HG03175 (cell line): ENCODE measurements at regions not wholly inside any gene's neighbourhood (a gene's known extent, or its start where the extent isn't known, plus 50 kb on each side); places are given as distances from the start of the nearest gene placed in this dataset.

ENCODE experiments used
- ATAC-seq: cut with Tn5 transposase; IDR thresholded peaks from one replicate; pipeline ENCODE4 v1.9.1; 2021; ENCODE audit warnings: mild to moderate bottlenecking, moderate library complexity; ENCODE audit not compliant: unreplicated experiment

GRCh38 chr4:11628093-11628725, 199.5 kb upstream of the HS3ST1 start:
- no peak for ATAC-seq

- no peak for ATAC-seq
Observed at GRCh38 chr4:11626066-11626465, 197.4 kb upstream of the HS3ST1 start.

GRCh38 chr4:11625211-11625610, 196.5 kb upstream of the HS3ST1 start:
- ATAC-seq: no peak

GRCh38 chr4:11624370-11624769, 195.7 kb upstream of the HS3ST1 start:
- no peak for ATAC-seq

- ATAC-seq: no peak
Observed at GRCh38 chr4:11623726-11624037, 195.0 kb upstream of the HS3ST1 start.

- no peak for ATAC-seq
Observed at GRCh38 chr4:11622961-11623725, 194.4 kb upstream of the HS3ST1 start.

GRCh38 chr4:11620861-11621260, 192.2 kb upstream of the HS3ST1 start:
- ATAC-seq: no peak

GRCh38 chr4:11618666-11619282, 190.1 kb upstream of the HS3ST1 start:
- ATAC-seq: no peak

- ATAC-seq: no peak
Observed at GRCh38 chr4:11616856-11617255, 188.2 kb upstream of the HS3ST1 start.

- no peak for ATAC-seq
Observed at GRCh38 chr4:11615601-11616000, 186.9 kb upstream of the HS3ST1 start.

GRCh38 chr4:11614426-11614825, 185.7 kb upstream of the HS3ST1 start:
- ATAC-seq: no peak

GRCh38 chr4:11611868-11612267, 183.2 kb upstream of the HS3ST1 start:
- ATAC-seq: no peak

- ATAC-seq: no peak
Observed at GRCh38 chr4:11609751-11610150, 181.1 kb upstream of the HS3ST1 start.

- ATAC-seq: no peak
Observed at GRCh38 chr4:11608992-11609391, 180.3 kb upstream of the HS3ST1 start.

GRCh38 chr4:11606078-11606477, 177.4 kb upstream of the HS3ST1 start:
- no peak for ATAC-seq

GRCh38 chr4:11605597-11605996, 176.9 kb upstream of the HS3ST1 start:
- ATAC-seq: no peak

GRCh38 chr4:11604821-11605220, 176.1 kb upstream of the HS3ST1 start:
- ATAC-seq: no peak

GRCh38 chr4:11603591-11604194, 175.0 kb upstream of the HS3ST1 start:
- ATAC-seq: no peak

- no peak for ATAC-seq
Observed at GRCh38 chr4:11602606-11603340, 174.1 kb upstream of the HS3ST1 start.

GRCh38 chr4:11599064-11599463, 170.4 kb upstream of the HS3ST1 start:
- no peak for ATAC-seq

GRCh38 chr4:11598591-11598990, 169.9 kb upstream of the HS3ST1 start:
- no peak for ATAC-seq
